Mesothelial cell of epicardium (in vitro differentiated cells): ENCODE measurements at regions not wholly inside any gene's neighbourhood (a gene's known extent, or its start where the extent isn't known, plus 50 kb on each side); places are given as distances from the start of the nearest gene placed in this dataset.

Experiments used
- DNase-seq, 2 experiments: peaks; one replicate each; pipeline ENCODE4 v3.0.0; 2021; ENCODE audit warnings: low spot score in 2 of 2; ENCODE audit not compliant: unreplicated experiment in 2 of 2
- H3K27ac Mint-ChIP-seq: 2 replicates; pipeline ENCODE4 v1.8.0; 2021; ENCODE audit warnings: mixed read lengths
- H3K27me3 Mint-ChIP-seq: 2 replicates; pipeline ENCODE4 v1.8.0; 2021; ENCODE audit warnings: low read depth, mixed read lengths
- H3K36me3 Mint-ChIP-seq: 2 replicates; pipeline ENCODE4 v1.8.0; 2021; ENCODE audit warnings: mixed read lengths
- H3K4me1 Mint-ChIP-seq: 2 replicates; pipeline ENCODE4 v1.8.0; 2021; ENCODE audit warnings: mixed read lengths
- H3K4me3 Mint-ChIP-seq: 2 replicates; pipeline ENCODE4 v1.8.0; 2021; ENCODE audit warnings: mild to moderate bottlenecking, moderate library complexity, mixed read lengths
- H3K9me3 Mint-ChIP-seq: 2 replicates; pipeline ENCODE4 v1.8.0; 2021; ENCODE audit warnings: mixed read lengths
- TF ChIP-seq, protein P1 (sequence below): fragments of 200-600 bp; sonication (generic); IDR thresholded peaks from one replicate; pipeline ENCODE4 v1.5.0; 2021; ENCODE audit warnings: antibody characterized with exemption; ENCODE audit not compliant: unreplicated experiment

DNA sequence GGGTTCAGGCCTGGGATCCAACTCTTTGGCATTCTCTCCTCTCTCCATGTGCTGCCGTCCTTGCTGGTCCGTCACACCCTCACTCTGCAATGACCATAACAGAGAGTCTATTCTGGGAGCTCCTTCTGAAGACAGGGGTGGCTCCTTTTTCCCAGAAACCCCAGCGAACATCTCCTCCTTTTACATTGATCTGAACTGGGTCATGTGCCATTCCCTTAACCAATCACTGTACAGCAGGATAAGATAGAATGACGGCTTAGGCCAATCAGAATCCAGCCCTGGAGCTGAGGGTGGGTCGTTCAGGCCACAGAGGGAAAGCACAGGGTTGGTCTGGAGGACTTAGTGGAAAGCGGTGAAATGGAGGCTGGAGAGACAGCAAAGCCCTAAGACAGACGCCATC, 740.1 kb downstream of the MATN1 start:
- Mint-ChIP-seq H3K27me3 (no peaks in the 10 kb centered on the region), H3K4me3 (no peak overlapping the region), H3K9me3 (no peaks in the 10 kb centered on the region), H3K27ac (no peak overlapping the region), H3K4me1 (peaks cover 7% of the 10 kb centered on the region), H3K36me3 (no peaks in the 10 kb centered on the region)
- no peak for DNase-seq
- TF ChIP-seq, protein P1, sequence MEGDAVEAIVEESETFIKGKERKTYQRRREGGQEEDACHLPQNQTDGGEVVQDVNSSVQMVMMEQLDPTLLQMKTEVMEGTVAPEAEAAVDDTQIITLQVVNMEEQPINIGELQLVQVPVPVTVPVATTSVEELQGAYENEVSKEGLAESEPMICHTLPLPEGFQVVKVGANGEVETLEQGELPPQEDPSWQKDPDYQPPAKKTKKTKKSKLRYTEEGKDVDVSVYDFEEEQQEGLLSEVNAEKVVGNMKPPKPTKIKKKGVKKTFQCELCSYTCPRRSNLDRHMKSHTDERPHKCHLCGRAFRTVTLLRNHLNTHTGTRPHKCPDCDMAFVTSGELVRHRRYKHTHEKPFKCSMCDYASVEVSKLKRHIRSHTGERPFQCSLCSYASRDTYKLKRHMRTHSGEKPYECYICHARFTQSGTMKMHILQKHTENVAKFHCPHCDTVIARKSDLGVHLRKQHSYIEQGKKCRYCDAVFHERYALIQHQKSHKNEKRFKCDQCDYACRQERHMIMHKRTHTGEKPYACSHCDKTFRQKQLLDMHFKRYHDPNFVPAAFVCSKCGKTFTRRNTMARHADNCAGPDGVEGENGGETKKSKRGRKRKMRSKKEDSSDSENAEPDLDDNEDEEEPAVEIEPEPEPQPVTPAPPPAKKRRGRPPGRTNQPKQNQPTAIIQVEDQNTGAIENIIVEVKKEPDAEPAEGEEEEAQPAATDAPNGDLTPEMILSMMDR = no peak

DNA sequence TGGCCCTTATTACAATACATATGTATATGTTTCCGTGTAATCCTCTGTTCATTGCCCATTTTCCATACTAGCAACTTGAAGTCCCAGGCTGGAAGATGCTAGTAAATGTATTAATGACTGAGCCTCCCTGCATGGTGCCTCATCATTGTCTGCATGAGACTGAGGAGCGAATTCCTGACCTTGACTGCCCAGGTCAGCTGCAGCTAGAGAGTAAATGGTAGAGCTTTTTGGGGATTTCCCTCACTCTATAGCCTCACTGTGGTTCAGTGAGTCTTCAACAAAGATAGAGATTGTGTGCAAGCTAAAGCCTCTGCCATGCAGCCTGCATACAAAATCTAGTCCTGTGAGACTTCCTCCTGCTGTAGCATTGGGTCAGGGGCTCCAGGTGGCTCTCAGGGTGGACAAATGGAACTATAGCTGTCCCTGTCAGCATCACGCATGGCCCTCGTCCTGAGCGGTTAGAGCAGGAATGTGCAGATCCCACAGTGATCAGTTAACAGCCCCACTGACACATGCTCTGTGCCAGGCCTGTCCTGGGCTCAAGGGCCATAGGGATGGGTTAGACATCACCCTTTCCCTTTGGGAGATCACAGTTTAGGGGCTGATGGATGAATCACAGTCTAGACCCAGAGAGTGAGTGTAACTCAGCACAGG, 741.7 kb downstream of the MATN1 start:
- TF ChIP-seq, protein P1 = no peak
- H3K4me1 Mint-ChIP-seq = no peaks in the 10 kb centered on the region

DNA sequence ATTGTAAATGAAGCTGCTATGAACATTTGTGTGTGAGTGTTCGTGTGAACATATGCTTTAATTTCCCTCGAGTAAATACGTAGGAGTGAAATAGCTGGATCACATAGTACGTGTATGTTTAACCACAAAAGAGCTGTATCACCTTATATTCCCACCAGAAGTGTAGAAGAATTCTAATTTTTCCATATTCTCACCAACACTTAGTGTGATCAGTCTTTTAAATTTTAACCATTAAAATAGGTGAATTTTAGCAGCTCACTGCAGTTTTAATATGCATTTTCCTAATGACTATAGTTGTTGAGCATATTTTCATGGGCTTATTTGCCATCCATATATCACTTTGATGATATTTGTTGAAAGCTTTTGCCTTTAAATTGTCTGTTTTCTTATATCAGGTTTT, 741.2 kb downstream of the PTPRU start:
- Mint-ChIP-seq H3K4me1 (peaks cover 2% of the 10 kb centered on the region), H3K36me3 (no peaks in the 10 kb centered on the region)

More for the DNA sequence above, 741.7 kb downstream of the MATN1 start:
- no peak for DNase-seq
- H3K27me3 Mint-ChIP-seq = no peaks in the 10 kb centered on the region
- no peak overlapping the region for H3K27ac Mint-ChIP-seq
- no peaks in the 10 kb centered on the region for H3K36me3 Mint-ChIP-seq
- peaks cover 8% of the 10 kb centered on the region for H3K9me3 Mint-ChIP-seq
- no peak overlapping the region for H3K4me3 Mint-ChIP-seq

DNA sequence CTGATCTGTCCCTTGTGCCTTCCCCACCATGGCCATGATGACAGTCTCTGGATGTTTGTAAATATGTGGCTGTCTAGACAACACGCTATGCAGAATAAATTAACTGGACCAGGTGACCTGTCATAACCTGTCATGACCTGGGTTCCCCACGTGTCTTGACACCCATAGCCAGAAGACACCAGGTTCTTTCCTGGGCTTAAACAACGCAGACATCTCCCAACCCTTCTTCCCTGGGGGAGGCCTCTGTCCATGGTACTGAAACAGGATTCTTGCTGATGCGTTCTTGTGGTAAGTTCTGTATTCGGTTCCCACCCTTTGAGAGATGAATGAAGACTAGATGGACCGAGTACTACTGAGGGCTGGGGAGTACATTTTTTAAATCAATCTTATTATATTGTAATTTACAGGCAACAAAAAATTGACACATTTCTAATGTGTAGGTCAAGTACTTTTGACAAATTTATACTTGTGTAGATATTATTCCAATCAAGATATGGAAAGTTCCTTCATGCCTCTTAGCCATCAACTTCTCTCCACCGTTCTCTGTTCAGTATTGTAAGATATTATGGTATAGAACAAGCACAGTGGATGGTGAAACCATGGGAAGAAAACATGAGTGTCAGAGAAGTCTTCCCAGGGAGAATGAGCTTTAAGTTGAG, 738.8 kb downstream of the PTPRU start:
- DNase-seq = peak in 1 of 2 experiments; percentile 54
- Mint-ChIP-seq H3K36me3 (no peaks in the 10 kb centered on the region), H3K27me3 (peaks cover 13% of the 10 kb centered on the region), H3K27ac (no peak overlapping the region), H3K4me1 (peaks cover 2% of the 10 kb centered on the region), H3K9me3 (peaks cover 12% of the 10 kb centered on the region), H3K4me3 (no peak overlapping the region)
- TF ChIP-seq, protein P1 = no peak

More for the DNA sequence above, 741.2 kb downstream of the PTPRU start:
- Mint-ChIP-seq H3K9me3 (peaks cover 12% of the 10 kb centered on the region), H3K4me3 (no peak overlapping the region), H3K27me3 (no peaks in the 10 kb centered on the region), H3K27ac (no peak overlapping the region)
- TF ChIP-seq, protein P1 = no peak
- no peak for DNase-seq

DNA sequence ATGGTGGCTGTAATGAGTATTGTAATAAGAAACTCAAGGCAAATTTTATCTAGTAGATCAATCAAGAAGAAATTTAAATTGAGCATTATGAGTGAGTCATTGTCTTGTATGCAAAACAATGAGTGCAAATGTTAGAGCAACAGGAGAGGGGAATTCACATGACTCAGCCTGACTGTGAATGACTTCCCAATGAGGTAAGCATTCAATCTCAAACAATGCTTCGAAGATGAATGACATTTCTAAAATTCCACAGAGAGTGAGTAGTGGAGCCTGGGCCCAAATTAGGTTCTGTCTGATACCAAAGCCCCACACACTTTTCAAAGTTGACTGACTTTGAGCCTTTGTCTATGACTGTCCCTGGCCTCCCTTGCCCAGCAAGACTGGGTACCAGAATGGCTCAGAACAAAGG, 738.0 kb downstream of the PTPRU start:
- Mint-ChIP-seq H3K4me1 (peaks cover 2% of the 10 kb centered on the region), H3K9me3 (peaks cover 12% of the 10 kb centered on the region), H3K27ac (no peak overlapping the region), H3K36me3 (no peaks in the 10 kb centered on the region), H3K27me3 (peaks cover 18% of the 10 kb centered on the region), H3K4me3 (no peak overlapping the region)
- no peak for DNase-seq
- TF ChIP-seq, protein P1 = no peak
